Activated CD4-positive, alpha-beta T cell treated with anti-CD3 and anti-CD28 coated beads, Interleukin-2, amount 10 ng/mL, durations not matched to agents 24 days and 14 days (primary cell): ENCODE measurements at regions not wholly inside any gene's neighbourhood (a gene's known extent, or its start where the extent isn't known, plus 50 kb on each side); places are given as distances from the start of the nearest gene placed in this dataset.

Source experiments
- DNase-seq: peaks from one replicate; pipeline ENCODE4 v3.0.0; 2022
- H3K27ac Mint-ChIP-seq: one replicate; pipeline ENCODE4 v1.8.0; 2022; ENCODE audit warnings: mild to moderate bottlenecking, mixed read lengths
- H3K27me3 Mint-ChIP-seq: one replicate; pipeline ENCODE4 v1.8.0; 2022; ENCODE audit warnings: mixed read lengths
- H3K36me3 Mint-ChIP-seq: one replicate; pipeline ENCODE4 v1.8.0; 2022; ENCODE audit warnings: low read depth, mild to moderate bottlenecking, mixed read lengths
- H3K4me1 Mint-ChIP-seq: one replicate; pipeline ENCODE4 v1.8.0; 2021; ENCODE audit warnings: mixed read lengths
- H3K4me3 Mint-ChIP-seq: one replicate; pipeline ENCODE4 v1.8.0; 2022; ENCODE audit warnings: mild to moderate bottlenecking, moderate library complexity, mixed read lengths
- H3K9me3 Mint-ChIP-seq: one replicate; pipeline ENCODE4 v1.8.0; 2021; ENCODE audit warnings: mixed read lengths
- intact Hi-C: fragments of 100-400 bp; cut with micrococcal nuclease; formaldehyde crosslinking; loops from one replicate; pipeline ENCODE4 v1.15.1; 2023

GRCh38 chr9:115250621-115251032 lies 132.7 kb upstream of the TNC start:
- H3K36me3 Mint-ChIP-seq = no peaks in the 10 kb centered on the region
- DNase-seq = no peak

GRCh38 chr9:115254287-115255180 lies 136.6 kb upstream of the TNC start:
- no peaks in the 10 kb centered on the region for H3K4me1 Mint-ChIP-seq
- intact Hi-C loops = no loop called here
- DNase-seq = no peak
- peaks cover 6% of the 10 kb centered on the region for H3K27me3 Mint-ChIP-seq
- H3K9me3 Mint-ChIP-seq = peaks cover 12% of the 10 kb centered on the region
- no peak overlapping the region for H3K4me3 Mint-ChIP-seq
- H3K36me3 Mint-ChIP-seq = no peaks in the 10 kb centered on the region
- H3K27ac Mint-ChIP-seq = no peak overlapping the region

More at GRCh38 chr9:115250621-115251032, 132.7 kb upstream of the TNC start:
- Mint-ChIP-seq H3K4me1 (no peaks in the 10 kb centered on the region), H3K27ac (no peak overlapping the region), H3K27me3 (peaks cover 13% of the 10 kb centered on the region), H3K4me3 (no peak overlapping the region), H3K9me3 (peaks cover 12% of the 10 kb centered on the region)
- intact Hi-C loops = no loop called here

GRCh38 chr9:115261656-115262081 lies 143.7 kb upstream of the TNC start:
- Mint-ChIP-seq H3K27me3 (peaks cover 7% of the 10 kb centered on the region), H3K4me3 (no peak overlapping the region), H3K36me3 (no peaks in the 10 kb centered on the region), H3K4me1 (no peaks in the 10 kb centered on the region), H3K9me3 (no peaks in the 10 kb centered on the region), H3K27ac (no peak overlapping the region)
- intact Hi-C loops = no loop called here
- DNase-seq = no peak

- Mint-ChIP-seq H3K36me3 (no peaks in the 10 kb centered on the region), H3K4me3 (no peak overlapping the region), H3K9me3 (no peaks in the 10 kb centered on the region), H3K4me1 (no peaks in the 10 kb centered on the region), H3K27me3 (peaks cover 7% of the 10 kb centered on the region), H3K27ac (no peak overlapping the region)
- no peak for DNase-seq
- intact Hi-C loops = no loop called here
Measured at GRCh38 chr9:115262477-115262876, 144.5 kb upstream of the TNC start.

- DNase-seq = no peak
- H3K27ac Mint-ChIP-seq = no peak overlapping the region
- no peak overlapping the region for H3K4me3 Mint-ChIP-seq
- intact Hi-C loops = no loop called here
- H3K36me3 Mint-ChIP-seq = no peaks in the 10 kb centered on the region
- H3K9me3 Mint-ChIP-seq = no peaks in the 10 kb centered on the region
- H3K4me1 Mint-ChIP-seq = no peaks in the 10 kb centered on the region
- peaks cover 7% of the 10 kb centered on the region for H3K27me3 Mint-ChIP-seq
Measured at GRCh38 chr9:115262952-115263351, 145.0 kb upstream of the TNC start.

- Mint-ChIP-seq H3K27ac (no peak overlapping the region), H3K4me3 (no peak overlapping the region), H3K36me3 (no peaks in the 10 kb centered on the region), H3K9me3 (no peaks in the 10 kb centered on the region), H3K27me3 (peaks cover 7% of the 10 kb centered on the region), H3K4me1 (no peaks in the 10 kb centered on the region)
- DNase-seq = no peak
- intact Hi-C loops = no loop called here
Measured at GRCh38 chr9:115263371-115264075, 145.6 kb upstream of the TNC start.

GRCh38 chr9:115264313-115264712 lies 146.4 kb upstream of the TNC start:
- no peak for DNase-seq
- Mint-ChIP-seq H3K4me3 (no peak overlapping the region), H3K27ac (no peak overlapping the region), H3K9me3 (no peaks in the 10 kb centered on the region), H3K4me1 (no peaks in the 10 kb centered on the region), H3K27me3 (peaks cover 7% of the 10 kb centered on the region), H3K36me3 (no peaks in the 10 kb centered on the region)
- intact Hi-C loops = no loop called here

GRCh38 chr9:115267790-115268189 lies 149.8 kb upstream of the TNC start:
- H3K36me3 Mint-ChIP-seq = no peaks in the 10 kb centered on the region
- H3K9me3 Mint-ChIP-seq = no peaks in the 10 kb centered on the region
- H3K4me3 Mint-ChIP-seq = no peak overlapping the region
- H3K27me3 Mint-ChIP-seq = peaks cover 10% of the 10 kb centered on the region
- intact Hi-C loops = no loop called here
- DNase-seq = no peak
- no peaks in the 10 kb centered on the region for H3K4me1 Mint-ChIP-seq
- H3K27ac Mint-ChIP-seq = no peak overlapping the region

GRCh38 chr9:115275753-115276152 lies 157.8 kb upstream of the TNC start:
- no peaks in the 10 kb centered on the region for H3K4me1 Mint-ChIP-seq
- H3K27me3 Mint-ChIP-seq = peaks cover 6% of the 10 kb centered on the region
- no peaks in the 10 kb centered on the region for H3K36me3 Mint-ChIP-seq
- no peak overlapping the region for H3K27ac Mint-ChIP-seq
- no peaks in the 10 kb centered on the region for H3K9me3 Mint-ChIP-seq
- intact Hi-C loops = no loop called here
- no peak overlapping the region for H3K4me3 Mint-ChIP-seq
- no peak for DNase-seq

GRCh38 chr9:115276621-115277020 lies 158.7 kb upstream of the TNC start:
- H3K36me3 Mint-ChIP-seq = no peaks in the 10 kb centered on the region
- no peaks in the 10 kb centered on the region for H3K4me1 Mint-ChIP-seq
- H3K27me3 Mint-ChIP-seq = peaks cover 9% of the 10 kb centered on the region
- H3K4me3 Mint-ChIP-seq = no peak overlapping the region
- H3K27ac Mint-ChIP-seq = no peak overlapping the region
- H3K9me3 Mint-ChIP-seq = no peaks in the 10 kb centered on the region
- intact Hi-C loops = no loop called here
- DNase-seq = no peak

- H3K27ac Mint-ChIP-seq = no peak overlapping the region
- H3K9me3 Mint-ChIP-seq = no peaks in the 10 kb centered on the region
- no peaks in the 10 kb centered on the region for H3K4me1 Mint-ChIP-seq
- no peak for DNase-seq
- H3K27me3 Mint-ChIP-seq = peaks cover 13% of the 10 kb centered on the region
- H3K36me3 Mint-ChIP-seq = no peaks in the 10 kb centered on the region
- no peak overlapping the region for H3K4me3 Mint-ChIP-seq
- intact Hi-C loops = no loop called here
Measured at GRCh38 chr9:115277301-115277700, 159.3 kb upstream of the TNC start.

GRCh38 chr9:115278326-115279035 lies 160.5 kb upstream of the TNC start:
- no peak overlapping the region for H3K27ac Mint-ChIP-seq
- H3K4me3 Mint-ChIP-seq = no peak overlapping the region
- no peaks in the 10 kb centered on the region for H3K36me3 Mint-ChIP-seq
- no peak for DNase-seq
- no peaks in the 10 kb centered on the region for H3K4me1 Mint-ChIP-seq
- intact Hi-C loops = no loop called here
- no peaks in the 10 kb centered on the region for H3K9me3 Mint-ChIP-seq
- H3K27me3 Mint-ChIP-seq = peaks cover 13% of the 10 kb centered on the region

GRCh38 chr9:115283395-115283794 lies 165.4 kb upstream of the TNC start:
- Mint-ChIP-seq H3K9me3 (no peaks in the 10 kb centered on the region), H3K27ac (no peak overlapping the region), H3K4me1 (no peaks in the 10 kb centered on the region), H3K36me3 (no peaks in the 10 kb centered on the region), H3K4me3 (no peak overlapping the region), H3K27me3 (peaks cover 9% of the 10 kb centered on the region)
- intact Hi-C loops = no loop called here
- no peak for DNase-seq

GRCh38 chr9:115285836-115286235 lies 167.9 kb upstream of the TNC start:
- H3K27me3 Mint-ChIP-seq = peaks cover 7% of the 10 kb centered on the region
- intact Hi-C loops = no loop called here

More at GRCh38 chr9:115285836-115286235, 167.9 kb upstream of the TNC start:
- Mint-ChIP-seq H3K9me3 (no peaks in the 10 kb centered on the region), H3K4me3 (no peak overlapping the region), H3K4me1 (no peaks in the 10 kb centered on the region), H3K36me3 (no peaks in the 10 kb centered on the region), H3K27ac (no peak overlapping the region)
- no peak for DNase-seq
